Activated T-helper 2 cell treated with anti-CD3 and anti-CD28 coated beads, Interferon-gamma antibody, Interleukin-2, Interleukin-4, amounts not matched to agents 10 μg/mL and 5 μg/mL and 100 μg/mL, durations not matched to agents 14 hours and 24 hours and 36 hours (primary cell): ENCODE measurements at regions not wholly inside any gene's neighbourhood (a gene's known extent, or its start where the extent isn't known, plus 50 kb on each side); places are given as distances from the start of the nearest gene placed in this dataset.
"Not testable (repeated sequence)": the region's sequence is repeated elsewhere in the genome, so short reads cannot be mapped to it uniquely, and the experiment has no call there.

Source experiments
- DNase-seq: peaks from one replicate; pipeline ENCODE4 v3.0.0; 2021; ENCODE audit warnings: low spot score
- H3K27ac Mint-ChIP-seq: one replicate; pipeline ENCODE4 v1.8.0; 2021; ENCODE audit warnings: mixed read lengths
- H3K27me3 Mint-ChIP-seq: one replicate; pipeline ENCODE4 v1.8.0; 2021; ENCODE audit warnings: low read depth, mixed read lengths
- H3K36me3 Mint-ChIP-seq: one replicate; pipeline ENCODE4 v1.8.0; 2021; ENCODE audit warnings: low read depth, mixed read lengths
- H3K4me1 Mint-ChIP-seq: one replicate; pipeline ENCODE4 v1.8.0; 2021; ENCODE audit warnings: low read depth, mixed read lengths
- H3K4me3 Mint-ChIP-seq: one replicate; pipeline ENCODE4 v1.8.0; 2021; ENCODE audit warnings: low read depth, mild to moderate bottlenecking, moderate library complexity, mixed read lengths
- H3K9me3 Mint-ChIP-seq: one replicate; pipeline ENCODE4 v1.8.0; 2021; ENCODE audit warnings: mixed read lengths
- intact Hi-C: fragments of 100-400 bp; cut with micrococcal nuclease; formaldehyde crosslinking; loops from one replicate; pipeline ENCODE4 v1.15.1; 2023

DNA sequence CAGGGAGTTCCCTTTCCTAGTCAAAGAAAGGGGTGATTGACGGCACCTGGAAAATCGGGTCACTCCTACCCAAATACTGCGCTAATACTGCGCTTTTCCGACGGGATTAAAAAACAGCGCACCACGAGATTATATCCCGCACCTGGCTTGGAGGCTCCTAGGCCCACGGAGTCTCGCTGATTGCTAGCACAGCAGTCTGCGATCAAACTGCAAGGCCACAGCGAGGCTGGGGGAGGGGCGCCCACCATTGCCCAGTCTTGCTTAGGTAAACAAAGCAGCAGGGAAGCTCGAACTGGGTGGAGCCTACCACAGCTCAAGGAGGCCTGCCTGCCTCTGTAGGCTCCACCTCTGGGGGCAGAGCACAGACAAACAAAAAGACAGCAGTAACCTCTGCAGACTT lies 504.1 kb downstream of the HTR1B start:
- H3K27ac Mint-ChIP-seq, DNase-seq, H3K4me3 Mint-ChIP-seq, intact Hi-C loops, H3K36me3 Mint-ChIP-seq, H3K27me3 Mint-ChIP-seq, H3K4me1 Mint-ChIP-seq: not testable (repeated sequence)
- H3K9me3 Mint-ChIP-seq: peaks cover 44% of the 10 kb centered on the region

DNA sequence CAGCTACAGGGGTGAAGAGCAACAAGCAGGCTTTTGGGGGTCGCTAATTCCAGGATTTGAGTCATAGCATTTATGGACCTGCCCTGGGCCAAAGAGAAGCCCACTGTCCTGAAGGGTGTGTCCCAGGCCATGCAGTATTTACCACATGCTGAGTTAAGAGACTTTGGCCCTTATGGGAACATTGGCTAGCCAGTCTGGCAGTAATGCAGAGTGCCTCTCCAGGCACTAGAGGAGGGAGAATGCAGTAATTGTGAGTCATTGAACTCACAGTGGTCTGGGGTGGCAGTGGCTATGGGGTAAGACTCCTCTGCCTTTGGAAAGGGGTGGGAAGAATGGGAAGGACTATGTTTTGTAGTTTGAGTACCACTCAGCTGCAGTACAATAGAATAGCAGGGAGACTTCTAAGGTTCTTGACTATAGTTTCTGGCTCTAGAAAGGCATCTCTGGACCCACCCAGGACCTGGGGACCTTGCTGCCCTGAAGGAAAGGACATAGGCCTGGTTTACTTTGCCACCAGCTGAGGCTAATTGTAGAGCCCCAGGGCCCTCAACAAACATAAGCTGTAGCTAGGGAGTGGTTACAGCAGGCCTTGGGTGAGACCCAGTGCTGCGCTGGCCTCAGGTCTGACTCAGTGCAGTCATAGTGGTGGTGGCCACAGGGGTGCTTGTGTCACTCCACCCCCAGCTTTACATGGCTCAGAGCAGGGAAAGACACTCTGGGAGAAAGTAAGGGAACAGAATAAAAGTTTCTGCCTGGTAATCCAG lies 520.9 kb downstream of the HTR1B start:
- intact Hi-C loops: no loop called here
- Mint-ChIP-seq H3K9me3 (peaks cover 51% of the 10 kb centered on the region), H3K27me3 (no peaks in the 10 kb centered on the region), H3K27ac (no peak overlapping the region), H3K4me1 (no peaks in the 10 kb centered on the region), H3K4me3 (no peak overlapping the region), H3K36me3 (no peaks in the 10 kb centered on the region)
- DNase-seq: no peak

DNA sequence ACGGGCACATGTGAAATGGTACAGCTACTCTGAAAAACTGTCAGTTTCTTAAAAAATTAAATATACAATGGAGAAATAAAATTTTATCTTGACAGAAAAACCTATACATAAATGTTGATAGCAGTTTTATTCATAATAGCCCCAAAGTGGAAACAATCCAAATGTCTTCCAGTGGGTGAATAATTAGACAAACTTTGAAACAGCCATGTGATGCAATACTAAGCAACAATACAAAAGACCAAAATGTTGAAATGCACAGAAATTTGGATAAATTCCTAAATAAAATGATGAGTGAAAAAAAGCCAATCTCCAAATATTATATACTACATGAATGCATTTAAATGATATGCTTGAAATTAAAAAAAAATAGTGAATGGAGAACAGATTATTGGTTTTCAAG lies 523.1 kb downstream of the HTR1B start:
- DNase-seq: no peak
- Mint-ChIP-seq H3K9me3 (peaks cover 42% of the 10 kb centered on the region), H3K27me3 (no peaks in the 10 kb centered on the region), H3K36me3 (no peaks in the 10 kb centered on the region), H3K4me3 (no peak overlapping the region), H3K4me1 (no peaks in the 10 kb centered on the region), H3K27ac (no peak overlapping the region)
- intact Hi-C loops: no loop called here

DNA sequence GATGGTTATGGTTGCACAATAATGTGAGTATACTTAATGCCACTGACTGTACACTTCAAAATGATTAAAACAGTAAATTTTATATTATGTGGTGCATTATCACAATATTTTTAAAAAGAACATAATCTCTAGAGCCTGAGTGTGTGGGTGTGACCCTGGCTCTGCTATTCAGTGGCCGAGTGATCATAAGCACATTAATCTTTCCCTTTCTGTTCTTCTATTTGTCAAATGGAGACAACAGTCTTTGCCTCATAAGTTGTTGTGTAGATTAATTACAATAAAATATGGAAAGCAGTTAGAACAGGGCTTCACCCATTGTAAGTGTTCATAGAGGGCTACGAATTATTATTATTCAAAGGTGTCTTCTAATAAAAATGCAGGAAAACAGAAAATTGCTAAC lies 548.6 kb downstream of the HTR1B start:
- no peak overlapping the region for H3K4me3 Mint-ChIP-seq
- no peaks in the 10 kb centered on the region for H3K36me3 Mint-ChIP-seq
- H3K4me1 Mint-ChIP-seq: no peaks in the 10 kb centered on the region
- no peaks in the 10 kb centered on the region for H3K27me3 Mint-ChIP-seq
- H3K27ac Mint-ChIP-seq: no peak overlapping the region
- H3K9me3 Mint-ChIP-seq: peaks cover 22% of the 10 kb centered on the region
- no peak for DNase-seq
- intact Hi-C loops: no loop called here

DNA sequence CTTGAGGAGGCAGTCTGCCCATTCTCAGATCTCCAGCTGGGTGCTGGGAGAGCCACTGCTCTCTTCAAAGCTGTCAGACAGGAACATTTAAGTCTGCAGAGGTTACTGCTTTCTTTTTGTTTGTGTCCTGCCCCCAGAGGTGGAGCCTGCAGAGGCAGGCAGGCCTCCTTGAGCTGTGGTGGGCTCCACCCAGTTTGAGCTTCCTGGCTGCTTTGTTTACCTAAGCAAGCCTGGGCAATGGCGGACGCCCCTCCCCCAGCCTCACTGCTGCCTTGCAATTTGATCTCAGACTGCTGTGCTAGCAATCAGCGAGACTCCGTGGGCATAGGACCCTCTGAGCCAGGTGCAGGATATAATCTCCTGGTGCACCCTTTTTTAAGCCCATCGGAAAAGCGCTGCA lies 557.8 kb downstream of the HTR1B start:
- DNase-seq, intact Hi-C loops, H3K4me3 Mint-ChIP-seq: not testable (repeated sequence)

DNA sequence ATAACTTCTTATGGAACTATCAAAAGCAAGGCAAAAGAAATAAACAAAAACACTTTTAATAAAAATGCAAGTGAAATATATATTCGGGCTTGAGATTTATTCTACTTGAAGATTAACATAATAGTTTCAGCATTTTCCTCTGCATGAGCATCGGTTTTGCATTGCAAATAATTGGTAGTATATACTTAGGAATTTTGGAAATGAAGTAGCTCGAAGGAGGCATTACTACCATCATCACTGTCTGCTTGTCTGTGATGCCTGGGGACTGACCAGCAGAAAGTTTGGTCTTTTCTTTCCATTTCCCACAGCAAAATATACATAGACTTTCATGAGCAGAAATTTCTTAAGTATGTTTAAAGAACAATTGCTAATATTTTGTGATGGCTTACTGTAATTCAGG lies 570.7 kb downstream of the HTR1B start:
- peaks cover 24% of the 10 kb centered on the region for H3K9me3 Mint-ChIP-seq
- intact Hi-C loops: no loop called here
- H3K36me3 Mint-ChIP-seq: no peaks in the 10 kb centered on the region
- no peaks in the 10 kb centered on the region for H3K4me1 Mint-ChIP-seq
- no peak overlapping the region for H3K27ac Mint-ChIP-seq
- DNase-seq: no peak
- no peak overlapping the region for H3K4me3 Mint-ChIP-seq
- no peaks in the 10 kb centered on the region for H3K27me3 Mint-ChIP-seq

More for the DNA sequence above, 557.8 kb downstream of the HTR1B start:
- peaks cover 13% of the 10 kb centered on the region for H3K9me3 Mint-ChIP-seq
- H3K27me3 Mint-ChIP-seq, H3K27ac Mint-ChIP-seq, H3K4me1 Mint-ChIP-seq, H3K36me3 Mint-ChIP-seq: not testable (repeated sequence)

DNA sequence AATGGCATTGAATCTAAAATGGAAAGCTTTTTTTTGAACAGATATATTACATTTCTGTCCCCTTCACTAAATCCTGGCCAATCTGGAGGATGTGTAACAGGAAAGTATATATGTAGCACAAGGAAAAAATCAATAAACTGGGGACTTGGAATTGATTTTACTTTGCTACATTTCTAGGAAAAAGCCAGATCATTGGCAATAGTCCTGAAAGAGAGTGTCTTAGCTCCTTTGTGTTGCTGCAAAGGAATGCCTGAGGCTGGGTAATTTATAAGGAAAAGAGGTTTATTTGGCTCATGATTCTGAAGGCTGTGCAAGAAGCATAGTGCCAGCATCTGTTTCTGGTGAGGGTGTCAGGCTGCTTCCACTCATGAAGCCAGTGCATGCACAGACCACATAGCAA lies 574.9 kb downstream of the HTR1B start:
- Mint-ChIP-seq H3K27ac (no peak overlapping the region), H3K9me3 (peaks cover 7% of the 10 kb centered on the region), H3K36me3 (no peaks in the 10 kb centered on the region), H3K4me3 (no peak overlapping the region), H3K27me3 (no peaks in the 10 kb centered on the region), H3K4me1 (no peaks in the 10 kb centered on the region)
- intact Hi-C loops: no loop called here
- DNase-seq: no peak

DNA sequence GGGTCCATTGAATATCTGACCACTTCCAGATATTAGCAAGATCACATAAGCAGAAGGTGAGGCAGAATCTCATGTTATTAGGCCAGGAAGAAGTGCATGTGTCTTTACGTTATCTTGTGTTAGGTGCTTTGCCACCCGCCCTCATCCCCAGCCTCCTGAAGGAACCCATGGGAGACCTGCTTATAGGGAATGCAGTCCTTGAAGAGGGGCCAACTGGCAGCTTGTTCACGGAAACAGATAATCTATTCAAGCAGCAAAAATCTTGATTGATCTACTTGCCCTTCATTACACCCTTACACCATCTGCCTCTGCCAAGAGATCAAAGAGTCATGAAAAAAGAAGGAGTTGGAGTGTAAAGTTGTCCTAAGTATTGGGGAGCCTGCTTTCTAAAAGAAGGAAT lies 576.4 kb downstream of the HTR1B start:
- no peak overlapping the region for H3K27ac Mint-ChIP-seq

DNA sequence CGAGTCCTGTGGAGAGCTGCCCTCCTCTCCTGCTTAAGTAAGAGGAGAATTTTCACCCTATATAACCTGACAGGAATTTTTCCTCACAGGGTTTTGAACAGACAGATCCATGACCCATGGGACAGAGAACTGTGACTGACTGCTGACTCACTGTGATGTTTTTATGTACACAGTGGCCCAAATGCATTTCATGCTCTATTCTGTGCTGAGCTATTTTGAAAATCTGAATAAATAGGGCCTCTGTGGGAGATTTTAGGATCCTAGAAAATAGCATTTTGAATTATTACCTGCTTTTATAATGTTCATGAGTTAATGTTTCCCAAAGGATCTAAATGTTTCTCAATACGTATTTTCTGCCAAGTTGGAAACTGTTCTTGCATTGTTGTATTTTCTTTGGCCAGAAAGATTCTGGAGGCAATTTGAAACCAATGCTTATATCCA lies 577.4 kb downstream of the HTR1B start:
- Mint-ChIP-seq H3K27ac (no peak overlapping the region), H3K36me3 (no peaks in the 10 kb centered on the region), H3K4me1 (no peaks in the 10 kb centered on the region), H3K4me3 (no peak overlapping the region), H3K27me3 (no peaks in the 10 kb centered on the region), H3K9me3 (peaks cover 9% of the 10 kb centered on the region)
- intact Hi-C loops: no loop called here
- no peak for DNase-seq

More for the DNA sequence above, 576.4 kb downstream of the HTR1B start:
- Mint-ChIP-seq H3K4me3 (no peak overlapping the region), H3K27me3 (no peaks in the 10 kb centered on the region), H3K9me3 (peaks cover 5% of the 10 kb centered on the region), H3K36me3 (no peaks in the 10 kb centered on the region), H3K4me1 (no peaks in the 10 kb centered on the region)
- no peak for DNase-seq
- intact Hi-C loops: no loop called here

DNA sequence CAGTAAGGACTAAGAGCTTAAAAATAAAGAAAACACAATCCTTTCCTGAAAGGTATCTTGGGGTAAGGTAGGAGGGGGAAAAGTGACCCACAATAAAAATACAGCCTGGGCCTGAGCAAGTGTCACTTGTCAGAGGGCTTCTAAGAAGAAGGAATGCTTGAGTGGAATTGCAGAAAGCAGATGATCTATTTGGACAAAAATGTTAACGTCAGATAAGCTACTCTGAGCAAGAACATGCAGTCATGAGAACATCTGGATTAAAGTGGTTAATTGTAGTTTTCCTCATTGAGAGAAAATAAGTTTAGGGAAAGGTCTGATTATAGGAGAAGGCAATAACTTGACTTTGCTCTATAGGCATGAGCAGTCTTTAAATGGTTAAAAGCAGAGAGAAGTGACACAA lies 581.9 kb downstream of the HTR1B start:
- no peak overlapping the region for H3K4me3 Mint-ChIP-seq
- no peaks in the 10 kb centered on the region for H3K36me3 Mint-ChIP-seq
- intact Hi-C loops: no loop called here
- H3K27me3 Mint-ChIP-seq: no peaks in the 10 kb centered on the region
- no peak for DNase-seq
- no peak overlapping the region for H3K27ac Mint-ChIP-seq
- peaks cover 4% of the 10 kb centered on the region for H3K9me3 Mint-ChIP-seq
- H3K4me1 Mint-ChIP-seq: no peaks in the 10 kb centered on the region

DNA sequence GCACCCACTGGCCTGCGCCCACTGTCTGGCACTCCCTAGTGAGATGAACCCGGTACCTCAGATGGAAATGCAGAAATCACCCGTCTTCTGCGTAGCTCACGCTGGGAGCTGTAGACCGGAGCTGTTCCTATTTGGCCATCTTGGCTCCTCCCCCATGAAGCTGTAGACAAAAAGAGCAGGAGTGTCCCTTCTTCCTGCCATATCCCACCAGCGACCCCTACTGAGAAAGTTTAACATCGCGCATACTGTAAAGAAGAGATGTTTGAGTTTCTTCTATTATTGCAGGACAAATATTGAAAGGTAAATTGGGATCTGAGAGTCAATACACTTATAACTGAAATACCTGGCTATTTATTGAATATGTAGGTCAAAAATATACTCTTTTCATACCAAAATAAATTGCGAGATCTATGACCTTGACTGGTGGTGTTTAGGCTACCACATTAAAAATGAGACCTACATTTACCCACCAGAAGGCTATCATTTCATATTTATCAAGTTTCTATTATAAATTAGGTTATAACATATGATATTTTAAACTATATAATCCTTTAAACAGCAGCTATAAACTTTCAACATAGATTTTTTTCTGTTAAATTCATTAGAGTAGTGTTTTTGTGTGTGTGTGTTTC lies 586.3 kb downstream of the HTR1B start:
- H3K27me3 Mint-ChIP-seq: no peaks in the 10 kb centered on the region
- no peaks in the 10 kb centered on the region for H3K4me1 Mint-ChIP-seq
- peaks cover 4% of the 10 kb centered on the region for H3K9me3 Mint-ChIP-seq
- H3K36me3 Mint-ChIP-seq: no peaks in the 10 kb centered on the region
- intact Hi-C loops: no loop called here
- no peak overlapping the region for H3K27ac Mint-ChIP-seq
- no peak for DNase-seq
- H3K4me3 Mint-ChIP-seq: peak overlapping the region; percentile 52

DNA sequence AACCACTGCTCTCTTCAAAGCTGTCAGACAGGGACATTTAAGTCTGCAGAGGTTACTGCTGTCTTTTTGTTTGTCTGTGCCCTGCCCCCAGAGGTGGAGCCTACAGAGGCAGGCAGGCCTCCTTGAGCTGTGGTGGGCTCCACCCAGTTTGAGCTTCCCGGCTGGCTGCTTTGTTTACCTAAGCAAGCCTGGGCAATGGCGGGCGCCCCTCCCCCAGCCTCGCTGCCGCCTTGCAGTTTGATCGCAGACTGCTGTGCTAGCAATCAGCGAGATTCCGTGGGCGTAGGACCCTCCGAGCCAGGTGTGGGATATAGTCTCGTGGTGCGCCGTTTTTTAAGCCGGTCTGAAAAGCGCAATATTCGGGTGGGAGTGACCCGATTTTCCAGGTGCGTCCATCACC lies 586.9 kb downstream of the HTR1B start:
- H3K9me3 Mint-ChIP-seq, H3K36me3 Mint-ChIP-seq, H3K27ac Mint-ChIP-seq, H3K27me3 Mint-ChIP-seq, H3K4me1 Mint-ChIP-seq, DNase-seq, intact Hi-C loops, H3K4me3 Mint-ChIP-seq: not testable (repeated sequence)

DNA sequence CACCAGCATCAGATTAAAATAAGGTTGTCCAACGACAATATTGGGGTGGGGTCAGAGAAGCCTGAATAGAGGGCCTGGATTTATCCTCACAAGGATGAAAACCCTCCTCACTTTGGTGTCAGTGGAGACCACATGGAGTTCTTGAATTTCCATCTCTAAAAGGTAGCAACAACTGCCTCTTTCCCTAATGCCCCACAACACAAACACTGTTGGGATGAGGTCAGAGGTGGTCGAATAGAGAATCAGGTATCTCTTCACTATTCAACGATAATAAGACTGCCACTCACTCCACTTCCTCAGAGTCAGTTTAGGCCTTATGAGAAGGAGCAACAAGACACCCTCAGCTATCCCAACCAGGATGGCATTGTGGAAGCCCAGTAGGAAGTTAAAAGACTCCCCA lies 596.1 kb downstream of the HTR1B start:
- Mint-ChIP-seq H3K9me3 (peaks cover 19% of the 10 kb centered on the region), H3K4me3 (no peak overlapping the region), H3K27ac (no peak overlapping the region), H3K4me1 (no peaks in the 10 kb centered on the region), H3K36me3 (no peaks in the 10 kb centered on the region), H3K27me3 (no peaks in the 10 kb centered on the region)
- intact Hi-C loops: no loop called here
- DNase-seq: no peak
